Left kidney (tissue), 1 donor: ENCODE measurements at regions not wholly inside any gene's neighbourhood (a gene's known extent, or its start where the extent isn't known, plus 50 kb on each side); places are given as distances from the start of the nearest gene placed in this dataset.
"Not testable (repeated sequence)": the region's sequence is repeated elsewhere in the genome, so short reads cannot be mapped to it uniquely, and the experiment has no call there.

Experiments used
- DNase-seq: peaks from one replicate; pipeline ENCODE4 v3.0.0-alpha.2; 2013

GRCh38 chr5:42894057-42894456 is 82.4 kb upstream of the SELENOP start:
- DNase-seq: no peak

- DNase-seq: peak; percentile 80
Observed at GRCh38 chr5:42889311-42889933, 77.7 kb upstream of the SELENOP start.

- DNase-seq: no peak
Observed at GRCh38 chr5:42888771-42889170, 77.1 kb upstream of the SELENOP start.

- no peak for DNase-seq
Observed at GRCh38 chr5:42887575-42887974, 75.9 kb upstream of the SELENOP start.

GRCh38 chr5:42887097-42887496 is 75.4 kb upstream of the SELENOP start:
- no peak for DNase-seq

GRCh38 chr5:42886635-42887034 is 74.9 kb upstream of the SELENOP start:
- no peak for DNase-seq

GRCh38 chr5:42884326-42884725 is 72.6 kb upstream of the SELENOP start:
- no peak for DNase-seq

- no peak for DNase-seq
Observed at GRCh38 chr5:42881416-42882117, 69.9 kb upstream of the SELENOP start.

GRCh38 chr5:42880496-42881150 is 68.9 kb upstream of the SELENOP start:
- no peak for DNase-seq

GRCh38 chr5:42879291-42879690 is 67.6 kb upstream of the SELENOP start:
- DNase-seq: no peak

- no peak for DNase-seq
Observed at GRCh38 chr5:42878550-42878949, 66.9 kb upstream of the SELENOP start.

- no peak for DNase-seq
Observed at GRCh38 chr5:42878041-42878440, 66.3 kb upstream of the SELENOP start.

GRCh38 chr5:42877431-42877830 is 65.7 kb upstream of the SELENOP start:
- no peak for DNase-seq

GRCh38 chr5:42876375-42876844 is 64.7 kb upstream of the SELENOP start:
- DNase-seq: peak; percentile 12

- no peak for DNase-seq
Observed at GRCh38 chr5:42875785-42876374, 64.2 kb upstream of the SELENOP start.

GRCh38 chr5:42875211-42875610 is 63.5 kb upstream of the SELENOP start:
- DNase-seq: no peak

GRCh38 chr5:42874621-42875198 is 63.0 kb upstream of the SELENOP start:
- DNase-seq: no peak

GRCh38 chr5:42872865-42873264 is 61.2 kb upstream of the SELENOP start:
- DNase-seq: no peak

- no peak for DNase-seq
Observed at GRCh38 chr5:42870882-42871418, 59.3 kb upstream of the SELENOP start.

GRCh38 chr5:42868417-42868816 is 56.7 kb upstream of the SELENOP start:
- DNase-seq: not testable (repeated sequence)

- not testable (repeated sequence) for DNase-seq
Observed at GRCh38 chr5:42864749-42865148, 53.1 kb upstream of the SELENOP start.
